ENCODE measurements at regions not wholly inside any gene's neighbourhood (a gene's known extent, or its start where the extent isn't known, plus 50 kb on each side); places are given as distances from the start of the nearest gene placed in this dataset.
"Not testable (repeated sequence)": the region's sequence is repeated elsewhere in the genome, so short reads cannot be mapped to it uniquely, and the experiment has no call there.

GRCh38 chr22:22716136-22716665 lies 71.8 kb downstream of the GGTLC2 start:
- no peak for DNase-seq (ENCODE audit: low read depth in 2 of 2)

GRCh38 chr22:22717664-22718063 lies 73.2 kb downstream of the GGTLC2 start:
- no peak for DNase-seq (ENCODE audit: low read depth in 2 of 2)

GRCh38 chr22:22720201-22720723 lies 75.8 kb downstream of the GGTLC2 start:
- DNase-seq (ENCODE audit: low read depth in 2 of 2) = peak; percentile 25 to 30

GRCh38 chr22:22720724-22721261 lies 76.4 kb downstream of the GGTLC2 start:
- DNase-seq (ENCODE audit: low read depth in 2 of 2) = no peak

- peak; percentile 32 to 56 for DNase-seq (ENCODE audit: low read depth in 2 of 2)
These were observed 77.4 kb downstream of the GGTLC2 start for GRCh38 chr22:22721681-22722354.

- DNase-seq (ENCODE audit: low read depth in 2 of 2) = no peak
These were observed 84.0 kb downstream of the GGTLC2 start for GRCh38 chr22:22728382-22728781.

GRCh38 chr22:22730655-22731373 lies 86.4 kb downstream of the GGTLC2 start:
- no peak for DNase-seq (ENCODE audit: low read depth in 2 of 2)

- no peak for DNase-seq (ENCODE audit: low read depth in 2 of 2)
These were observed 86.9 kb downstream of the GGTLC2 start for GRCh38 chr22:22731374-22731676.

- DNase-seq (ENCODE audit: low read depth in 2 of 2) = not testable (repeated sequence)
These were observed 88.6 kb downstream of the GGTLC2 start for GRCh38 chr22:22733006-22733405.

- DNase-seq (ENCODE audit: low read depth in 2 of 2) = no peak
These were observed 89.5 kb downstream of the GGTLC2 start for GRCh38 chr22:22733881-22734373.

- DNase-seq (ENCODE audit: low read depth in 2 of 2) = not testable (repeated sequence)
These were observed 90.2 kb downstream of the GGTLC2 start for GRCh38 chr22:22734395-22735272.

GRCh38 chr22:22735276-22735675 lies 90.9 kb downstream of the GGTLC2 start:
- DNase-seq (ENCODE audit: low read depth in 2 of 2) = not testable (repeated sequence)

GRCh38 chr22:22735695-22736611 lies 91.5 kb downstream of the GGTLC2 start:
- no peak for DNase-seq (ENCODE audit: low read depth in 2 of 2)

- no peak for DNase-seq (ENCODE audit: low read depth in 2 of 2)
These were observed 93.2 kb downstream of the GGTLC2 start for GRCh38 chr22:22737590-22737989.

GRCh38 chr22:22738959-22739585 lies 94.7 kb downstream of the GGTLC2 start:
- no peak for DNase-seq (ENCODE audit: low read depth in 2 of 2)

- DNase-seq (ENCODE audit: low read depth in 2 of 2) = no peak
These were observed 96.3 kb downstream of the GGTLC2 start for GRCh38 chr22:22740560-22741276.

- DNase-seq (ENCODE audit: low read depth in 2 of 2) = no peak
These were observed 97.4 kb downstream of the GGTLC2 start for GRCh38 chr22:22741843-22742242.

GRCh38 chr22:22742641-22743040 lies 98.2 kb downstream of the GGTLC2 start:
- no peak for DNase-seq (ENCODE audit: low read depth in 2 of 2)

GRCh38 chr22:22743128-22743760 lies 98.8 kb downstream of the GGTLC2 start:
- DNase-seq (ENCODE audit: low read depth in 2 of 2) = no peak

All from stimulated activated CD4-positive, alpha-beta T cell treated with anti-CD3 and anti-CD28 coated beads, Interleukin-4, amount 100 ng/mL, for 48 hours (primary cell).